Left renal pelvis (tissue), 4 donors: ENCODE measurements at regions not wholly inside any gene's neighbourhood (a gene's known extent, or its start where the extent isn't known, plus 50 kb on each side); places are given as distances from the start of the nearest gene placed in this dataset.

Experiments used
- DNase-seq, 4 donors: peaks; one replicate each; pipeline ENCODE4 v3.0.0-alpha.2; 2013; ENCODE audit warnings: low read depth in 4 of 4, low spot score in 3 of 4

DNA sequence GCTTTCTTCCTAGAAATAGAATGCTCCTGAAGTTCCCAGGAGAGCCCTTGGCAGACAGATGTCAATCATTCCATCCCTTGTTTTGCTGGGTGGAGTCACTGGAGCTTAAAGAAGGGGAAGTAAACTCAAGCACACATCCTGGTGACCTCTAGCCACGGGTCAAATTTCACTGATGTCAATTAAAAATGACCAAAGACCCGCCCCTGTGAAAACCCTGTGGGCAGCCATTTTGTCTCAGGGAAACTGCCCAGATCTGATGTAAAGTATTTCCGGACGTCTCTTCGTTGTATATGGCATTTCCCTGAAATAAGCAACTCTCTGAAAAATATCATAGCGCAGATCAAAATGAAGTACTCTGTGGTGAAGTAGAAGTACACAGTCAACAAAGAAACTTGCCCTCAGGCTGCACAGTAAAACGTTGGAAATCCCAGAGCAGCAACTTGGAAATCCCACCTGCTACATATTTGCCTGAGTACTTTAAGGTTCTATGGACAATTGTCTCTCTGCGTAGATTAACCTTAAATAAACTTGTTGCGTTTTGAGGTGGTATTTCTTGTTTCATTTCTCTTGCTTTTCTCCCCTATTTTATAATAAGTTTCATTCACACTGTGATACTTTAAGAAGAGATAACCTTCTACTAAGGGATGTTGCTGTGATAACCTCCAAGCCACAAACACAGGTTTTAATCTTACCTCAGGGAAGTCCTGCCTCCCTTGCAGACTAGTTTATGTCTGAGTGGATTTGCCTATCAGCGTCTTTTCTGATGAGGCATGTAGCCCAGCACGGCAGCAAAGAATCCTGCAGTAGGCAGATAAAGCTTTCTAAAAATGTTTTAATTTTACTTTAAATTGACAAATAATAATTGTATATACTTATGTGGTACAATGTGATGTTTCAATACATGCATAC lies 60.9 kb upstream of the PIP5K1B start:
- DNase-seq, result no peak

- no peak for DNase-seq
Measured at GRCh38 chr9:68644831-68645230, 60.2 kb upstream of the PIP5K1B start.

GRCh38 chr9:68648164-68648563 lies 56.9 kb upstream of the PIP5K1B start:
- DNase-seq, result no peak

- DNase-seq, result no peak
Measured at GRCh38 chr9:68648971-68649370, 56.1 kb upstream of the PIP5K1B start.

- no peak for DNase-seq
Measured at GRCh38 chr9:68651280-68651893, 53.7 kb upstream of the PIP5K1B start.

DNA sequence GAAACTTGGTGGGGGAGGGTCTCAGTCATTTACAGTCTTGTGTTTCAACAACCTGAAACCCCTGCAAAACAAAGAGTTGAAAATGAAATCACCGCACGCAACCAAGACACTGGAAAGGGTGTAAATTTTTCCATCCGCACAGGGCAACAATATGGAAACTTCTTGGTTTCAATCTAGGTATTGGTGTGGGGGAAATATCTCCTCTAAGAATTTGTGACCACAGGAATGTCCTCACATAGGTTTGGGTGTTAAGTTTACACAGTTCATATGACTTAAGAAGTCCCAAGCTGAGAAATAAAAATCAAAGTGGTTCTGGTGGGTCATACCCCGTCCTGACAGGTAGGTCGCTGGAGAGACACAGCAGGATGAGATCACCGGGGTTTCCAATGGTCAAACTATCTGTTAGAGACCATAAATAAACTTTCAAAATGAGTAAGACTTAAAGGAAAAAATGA lies 51.9 kb upstream of the PIP5K1B start:
- no peak for DNase-seq

GRCh38 chr9:68654075-68654474 lies 51.0 kb upstream of the PIP5K1B start:
- no peak for DNase-seq
